GM12892 (cell line): ENCODE measurements at regions not wholly inside any gene's neighbourhood (a gene's known extent, or its start where the extent isn't known, plus 50 kb on each side); places are given as distances from the start of the nearest gene placed in this dataset.

Experiments
- DNase-seq: peaks from one replicate; pipeline ENCODE4 v3.0.0; 2011; ENCODE audit not compliant: insufficient read length
- FAIRE-seq: peaks from 2 replicates; lab custom pipeline; 2011; peaks lifted over from hg19 to GRCh38; lab: Jason Lieb, UNC
- POLR2A ChIP-seq: IDR thresholded peaks from 2 replicates; pipeline ENCODE4 v1.6.1; 2011; ENCODE audit warnings: low read depth, low read length, control low read depth
- POLR2AphosphoS5 ChIP-seq: IDR thresholded peaks from 2 replicates; pipeline ENCODE4 v1.6.1; 2011; ENCODE audit warnings: low read depth, low read length, control low read depth
- TAF1 ChIP-seq: IDR thresholded peaks from 2 replicates; pipeline ENCODE4 v1.6.1; 2011; ENCODE audit warnings: low read depth, mild to moderate bottlenecking, control low read depth, low read length, borderline replicate concordance

DNA sequence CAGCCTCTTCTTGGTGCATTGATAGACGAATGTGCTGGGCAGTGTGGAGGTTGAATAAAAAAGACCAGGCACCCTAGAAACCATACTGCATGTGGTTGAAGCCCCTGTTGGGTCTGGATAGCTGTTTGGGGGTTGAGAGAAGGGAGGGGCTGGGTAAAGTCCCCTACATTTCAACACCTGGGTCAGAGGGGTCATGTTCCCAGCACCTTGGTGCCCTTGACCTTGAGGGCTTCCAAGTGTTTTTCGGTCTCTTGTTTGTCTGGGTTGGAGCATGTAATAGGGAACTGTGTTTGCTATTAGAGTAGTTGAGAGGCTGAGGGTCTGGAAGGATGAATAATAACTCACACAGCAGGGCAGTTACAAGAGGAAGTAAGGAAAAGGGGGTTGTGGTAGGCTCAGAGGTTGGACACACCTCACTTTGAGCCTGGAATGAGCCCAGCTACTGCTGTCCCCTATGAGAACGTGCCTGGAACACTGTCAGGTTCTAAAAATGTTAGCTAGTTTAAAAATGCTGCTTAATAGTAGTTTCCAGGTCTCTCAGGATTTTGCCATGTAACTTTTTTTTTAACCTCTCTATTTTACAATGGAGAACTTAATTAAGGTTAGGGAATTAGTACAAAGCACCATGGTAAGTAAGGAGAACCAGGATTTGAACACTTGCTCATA lies 155.2 kb upstream of the SPRY4 start:
- no peak for FAIRE-seq
- DNase-seq: no peak
- TF ChIP-seq TAF1 (no peak), POLR2A (no peak), POLR2AphosphoS5 (no peak)

DNA sequence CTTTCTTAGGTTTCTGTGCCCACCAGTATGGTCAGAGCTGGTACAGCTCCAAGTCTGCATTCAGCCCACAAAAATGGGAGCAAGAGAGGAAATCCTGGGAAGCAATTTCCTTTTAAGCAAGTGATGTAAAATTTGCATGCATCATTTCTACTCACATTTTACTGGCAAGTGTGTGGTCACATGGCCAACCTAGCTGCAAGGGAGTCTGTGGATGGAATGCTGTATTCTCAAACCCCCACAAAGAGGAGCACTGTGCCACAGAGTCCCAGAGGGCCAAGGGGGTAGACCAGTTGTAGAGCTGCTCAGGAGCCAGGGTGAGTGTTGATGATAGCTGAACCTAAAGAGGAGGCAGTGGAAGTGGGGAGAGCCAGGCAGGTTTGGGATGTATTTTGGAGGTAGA lies 154.3 kb upstream of the SPRY4 start:
- DNase-seq: no peak
- no peak for FAIRE-seq
- TF ChIP-seq POLR2A: no peak
- no peak for TF ChIP-seq POLR2AphosphoS5
- TF ChIP-seq TAF1: no peak

DNA sequence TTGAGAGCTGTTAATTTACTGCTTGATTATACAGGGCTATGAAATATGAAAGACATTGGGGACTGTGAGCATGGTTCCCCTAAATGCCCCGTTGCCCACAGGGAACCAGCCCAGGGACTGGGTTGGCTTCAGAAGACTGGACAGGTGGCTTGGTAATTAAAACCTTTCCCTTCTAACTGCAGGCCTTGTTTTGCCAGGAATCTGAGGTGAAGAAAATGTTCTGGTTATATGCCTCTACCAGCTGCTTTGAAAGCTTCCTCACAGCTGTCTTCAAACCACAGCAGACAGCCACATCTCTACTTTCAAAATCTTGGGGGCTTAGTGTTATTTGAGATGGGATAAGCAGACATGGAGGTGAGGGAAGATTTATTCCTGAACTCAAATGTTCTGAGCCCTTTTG lies 153.3 kb upstream of the SPRY4 start:
- FAIRE-seq (no peak), DNase-seq (no peak)
- TF ChIP-seq POLR2A (no peak), TAF1 (no peak), POLR2AphosphoS5 (no peak)

DNA sequence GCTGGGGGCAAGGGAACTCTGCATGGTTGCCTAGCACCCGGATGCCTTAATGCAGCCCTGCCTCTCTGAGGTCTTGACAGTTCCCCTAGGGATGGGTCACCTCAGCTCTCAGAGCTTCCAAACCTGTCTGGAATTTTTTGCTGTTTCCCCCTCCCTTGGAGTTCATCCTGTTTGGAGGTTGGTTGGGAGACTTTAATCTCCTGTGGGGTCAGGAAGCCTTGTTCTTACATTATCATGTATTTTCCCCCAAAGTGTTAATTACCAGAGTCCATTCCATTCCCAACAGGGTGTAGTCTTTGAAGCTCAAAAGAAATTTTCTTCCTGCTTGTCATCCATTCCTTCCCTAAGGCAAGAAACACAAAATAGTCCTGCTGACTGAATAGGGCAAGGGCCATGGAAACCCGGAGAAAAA lies 150.3 kb upstream of the SPRY4 start:
- DNase-seq (no peak), FAIRE-seq (no peak)
- TF ChIP-seq POLR2AphosphoS5 (no peak), TAF1 (no peak), POLR2A (no peak)

DNA sequence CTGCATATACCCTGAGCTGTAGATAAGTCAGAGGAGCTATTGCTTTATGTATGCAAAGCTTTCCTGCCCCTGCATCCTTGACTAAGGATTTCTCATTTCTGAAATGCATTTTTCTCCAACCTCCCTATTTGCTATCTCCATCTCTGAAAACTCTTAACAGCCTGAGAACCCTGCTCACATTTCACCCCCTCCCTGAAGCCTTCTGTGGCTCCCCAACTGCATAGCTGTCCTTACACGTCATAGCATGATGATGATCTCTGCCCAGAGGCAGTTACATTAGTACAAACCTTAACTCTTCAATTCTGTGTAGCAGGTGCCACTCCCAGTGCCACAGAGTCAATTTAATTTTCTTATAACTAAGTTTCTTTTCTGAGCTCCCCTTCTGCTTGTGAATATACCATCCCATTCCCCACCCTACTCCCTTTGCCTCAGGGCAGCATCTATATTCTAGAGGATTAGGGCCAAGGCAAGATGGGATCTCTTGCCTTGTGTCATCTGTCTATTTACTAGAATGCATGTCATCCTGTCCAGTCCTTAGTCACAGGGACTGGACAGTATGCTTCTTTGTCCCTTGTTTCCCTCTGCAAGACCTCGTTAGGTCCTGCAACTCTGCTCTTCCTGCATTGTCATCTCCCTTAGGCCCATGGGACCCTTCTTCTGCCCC lies 149.7 kb upstream of the SPRY4 start:
- no peak for FAIRE-seq
- TF ChIP-seq POLR2AphosphoS5: no peak
- no peak for TF ChIP-seq TAF1
- TF ChIP-seq POLR2A: no peak
- no peak for DNase-seq

DNA sequence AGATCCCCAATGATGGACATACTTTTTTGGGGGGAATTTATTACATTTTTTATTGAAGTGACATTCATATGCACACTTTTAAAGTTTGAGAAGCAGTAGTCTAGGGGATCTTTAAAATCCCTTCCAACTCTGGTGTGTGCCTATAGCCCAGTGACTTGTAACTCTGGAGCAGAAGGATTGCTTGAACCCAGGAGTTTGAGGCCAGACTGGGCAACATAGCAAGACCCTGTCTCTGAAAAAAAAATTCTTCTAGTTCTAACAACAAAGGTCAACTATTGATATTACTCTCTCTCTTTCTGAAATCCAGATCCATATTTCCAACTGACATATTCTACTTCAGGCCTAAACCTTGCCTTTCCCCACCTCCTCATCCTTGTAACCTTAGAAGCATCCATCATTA lies 148.2 kb upstream of the SPRY4 start:
- FAIRE-seq (no peak), DNase-seq (no peak)
- TF ChIP-seq POLR2A (no peak), TAF1 (no peak), POLR2AphosphoS5 (no peak)

DNA sequence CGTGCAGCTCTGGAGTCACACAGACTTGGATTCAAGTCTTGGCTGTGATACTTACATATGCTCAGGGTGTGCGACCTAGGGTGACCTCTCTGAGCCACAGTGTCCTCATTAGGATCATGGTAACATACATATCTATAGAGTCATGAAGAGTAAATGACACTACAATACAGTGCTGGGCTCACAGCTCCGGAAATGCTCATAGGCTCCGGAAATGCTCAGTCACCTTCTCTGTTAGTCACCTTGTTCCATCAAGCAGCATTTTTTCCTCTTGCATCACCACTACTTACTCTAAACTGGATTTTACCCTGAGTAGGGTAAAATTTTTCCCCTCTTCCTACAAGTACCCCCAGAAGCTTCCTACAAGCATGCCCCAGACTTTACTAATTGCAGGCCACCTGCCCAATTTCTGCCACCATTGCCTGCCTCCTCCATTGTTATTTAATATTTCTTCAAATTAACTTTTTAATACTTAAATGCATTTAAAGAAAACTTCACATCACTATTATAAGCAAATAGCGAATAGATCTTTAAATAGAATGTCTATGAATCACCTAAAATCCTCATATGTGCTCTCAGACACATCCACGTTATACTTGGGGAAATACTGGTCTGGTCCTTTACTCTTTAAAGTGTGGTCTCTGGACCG lies 147.6 kb upstream of the SPRY4 start:
- no peak for FAIRE-seq
- TF ChIP-seq POLR2A: no peak
- TF ChIP-seq TAF1: no peak
- TF ChIP-seq POLR2AphosphoS5: no peak
- no peak for DNase-seq

DNA sequence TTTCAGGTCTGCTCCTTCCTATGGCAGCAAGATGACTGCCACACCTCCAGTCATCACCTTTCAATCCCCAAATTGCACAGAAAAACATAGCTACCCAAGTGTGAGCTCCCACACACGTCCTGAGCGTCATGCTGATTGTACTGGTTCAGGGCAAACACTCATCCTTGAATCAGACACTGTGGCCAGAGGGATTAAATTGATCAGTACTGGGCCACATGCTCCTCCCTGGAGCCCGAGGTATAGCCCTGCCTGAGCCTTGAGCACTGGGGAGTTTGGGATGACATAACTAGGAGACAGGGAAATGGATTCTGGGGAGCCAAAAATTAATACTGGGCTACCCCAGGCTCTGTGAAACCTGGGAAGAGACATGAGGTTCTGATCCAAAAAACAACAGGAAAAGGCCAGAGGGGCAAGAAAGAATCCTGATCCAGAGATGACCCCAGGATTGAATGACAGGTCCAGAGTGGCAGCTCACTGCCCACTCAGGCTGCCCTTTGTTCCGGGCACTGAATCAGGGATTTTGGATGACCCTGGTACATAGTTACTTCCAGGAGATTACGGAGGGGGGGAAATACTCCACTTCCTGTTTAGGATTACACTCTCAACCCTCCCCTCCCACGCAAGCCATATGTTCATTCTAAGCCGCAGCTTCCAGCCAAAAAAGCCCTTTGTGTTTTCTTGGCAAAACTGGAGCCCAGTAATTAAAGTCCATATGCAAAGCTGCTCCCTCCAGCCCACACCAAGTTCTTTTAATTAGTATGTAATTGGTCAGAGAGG lies 141.6 kb upstream of the SPRY4 start:
- TF ChIP-seq POLR2A (no peak), TAF1 (no peak), POLR2AphosphoS5 (no peak)
- FAIRE-seq: no peak
- DNase-seq: no peak

DNA sequence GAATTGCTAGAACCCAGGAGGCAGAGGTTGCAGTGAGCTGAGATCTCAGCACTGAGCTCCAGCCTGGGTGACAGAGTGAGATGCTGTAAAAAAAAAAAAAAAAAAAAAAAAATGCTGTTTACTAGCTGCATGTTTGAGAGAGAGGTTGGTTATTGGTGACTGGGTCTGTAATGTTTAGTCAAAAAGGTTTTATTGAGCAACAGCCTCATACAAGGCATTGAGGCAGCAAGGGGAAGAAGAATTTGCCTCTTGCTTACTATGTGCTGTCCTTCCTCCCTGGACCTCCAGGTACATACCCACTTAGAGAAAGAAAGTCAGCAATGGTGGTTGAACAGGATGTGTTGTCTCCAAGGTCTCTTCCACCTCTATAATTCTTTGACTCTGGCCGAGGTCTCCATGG lies 140.7 kb upstream of the SPRY4 start:
- TF ChIP-seq TAF1 (no peak), POLR2AphosphoS5 (no peak), POLR2A (no peak)
- DNase-seq: no peak
- FAIRE-seq: no peak

DNA sequence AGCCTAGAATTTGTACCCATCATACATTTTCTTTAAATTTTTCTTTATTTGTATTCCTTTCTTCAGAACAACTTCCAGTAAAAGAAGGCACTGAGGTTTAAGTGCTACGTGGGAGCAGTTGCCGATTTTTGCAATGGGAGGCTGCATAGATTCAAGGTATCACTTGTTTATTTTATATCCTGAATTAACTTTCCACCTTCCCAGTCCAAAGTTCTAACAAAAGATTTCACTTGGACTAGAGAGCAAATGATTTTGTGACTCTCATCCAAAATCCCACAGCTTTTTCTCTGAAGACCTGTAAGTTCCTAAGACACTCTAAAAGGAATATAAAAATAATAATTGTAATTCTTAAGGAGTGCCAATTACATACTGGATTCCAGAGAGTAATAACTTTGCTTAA lies 139.1 kb upstream of the SPRY4 start:
- FAIRE-seq (no peak), DNase-seq (no peak)
- TF ChIP-seq POLR2AphosphoS5: no peak
- TF ChIP-seq POLR2A: no peak
- no peak for TF ChIP-seq TAF1

DNA sequence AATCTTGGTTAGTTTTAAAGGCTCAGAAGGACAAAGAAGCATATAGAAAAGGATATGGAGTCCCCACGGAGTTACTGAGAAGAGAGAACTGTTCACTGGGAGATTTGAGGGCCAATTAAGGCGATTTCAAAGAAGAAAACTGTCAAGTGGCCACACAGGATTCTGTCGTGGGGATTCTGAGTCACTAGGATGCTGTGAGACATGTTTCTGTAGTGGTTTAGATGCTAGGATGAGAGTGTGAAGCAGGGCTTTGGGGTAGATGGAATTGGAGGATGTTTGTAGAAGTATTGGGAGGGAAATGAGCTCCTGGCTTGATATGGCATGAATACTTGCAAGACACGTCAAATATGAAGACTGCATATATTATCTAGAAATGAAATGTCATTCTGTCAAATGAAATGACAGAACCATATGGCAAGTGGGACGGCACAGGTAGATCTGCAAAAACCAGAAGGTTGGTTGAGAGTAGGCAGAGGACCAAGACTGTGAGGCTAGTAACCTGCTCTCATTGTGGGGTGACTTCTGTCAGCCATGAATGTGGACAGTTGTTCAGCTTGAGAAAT lies 136.3 kb upstream of the SPRY4 start:
- no peak for TF ChIP-seq TAF1
- no peak for TF ChIP-seq POLR2A
- no peak for TF ChIP-seq POLR2AphosphoS5
- FAIRE-seq: no peak
- no peak for DNase-seq
